Neural crest cell (in vitro differentiated cells): ENCODE measurements at regions not wholly inside any gene's neighbourhood (a gene's known extent, or its start where the extent isn't known, plus 50 kb on each side); places are given as distances from the start of the nearest gene placed in this dataset.
"Not testable (repeated sequence)": the region's sequence is repeated elsewhere in the genome, so short reads cannot be mapped to it uniquely, and the experiment has no call there.

Experiments used
- DNase-seq: peaks from one replicate; pipeline ENCODE4 v3.0.0; 2021; ENCODE audit warnings: low read depth, mixed read lengths, low spot score
- H3K27ac Mint-ChIP-seq: one replicate; pipeline ENCODE4 v1.8.0; 2021; ENCODE audit warnings: mild to moderate bottlenecking, mixed read lengths; ENCODE audit not compliant: unreplicated experiment
- H3K27me3 Mint-ChIP-seq: 2 replicates; pipeline ENCODE4 v1.8.0; 2021; ENCODE audit warnings: low read depth, mild to moderate bottlenecking, mixed read lengths
- H3K36me3 Mint-ChIP-seq: 2 replicates; pipeline ENCODE4 v1.8.0; 2021; ENCODE audit warnings: low read depth, mild to moderate bottlenecking, mixed read lengths
- H3K4me1 Mint-ChIP-seq: 2 replicates; pipeline ENCODE4 v1.8.0; 2021; ENCODE audit warnings: mixed read lengths
- H3K4me3 Mint-ChIP-seq: one replicate; pipeline ENCODE4 v1.8.0; 2021; ENCODE audit warnings: mild to moderate bottlenecking, mixed read lengths
- H3K9me3 Mint-ChIP-seq: 2 replicates; pipeline ENCODE4 v1.8.0; 2021; ENCODE audit warnings: mixed read lengths
- CTCF ChIP-seq: fragments of 200-600 bp; sonication (generic); conservative IDR thresholded peaks from 2 replicates; pipeline ENCODE4 v1.5.0; 2021; ENCODE audit warnings: antibody characterized with exemption, mild to moderate bottlenecking

GRCh38 chr10:9950070-9950469 is 1067.6 kb upstream of the CELF2 start:
- Mint-ChIP-seq H3K9me3 (peaks cover 2% of the 10 kb centered on the region), H3K36me3 (no peaks in the 10 kb centered on the region), H3K4me1 (no peaks in the 10 kb centered on the region), H3K4me3 (no peak overlapping the region), H3K27ac (no peak overlapping the region), H3K27me3 (no peaks in the 10 kb centered on the region)
- no peak for DNase-seq
- TF ChIP-seq CTCF, result no peak

DNA sequence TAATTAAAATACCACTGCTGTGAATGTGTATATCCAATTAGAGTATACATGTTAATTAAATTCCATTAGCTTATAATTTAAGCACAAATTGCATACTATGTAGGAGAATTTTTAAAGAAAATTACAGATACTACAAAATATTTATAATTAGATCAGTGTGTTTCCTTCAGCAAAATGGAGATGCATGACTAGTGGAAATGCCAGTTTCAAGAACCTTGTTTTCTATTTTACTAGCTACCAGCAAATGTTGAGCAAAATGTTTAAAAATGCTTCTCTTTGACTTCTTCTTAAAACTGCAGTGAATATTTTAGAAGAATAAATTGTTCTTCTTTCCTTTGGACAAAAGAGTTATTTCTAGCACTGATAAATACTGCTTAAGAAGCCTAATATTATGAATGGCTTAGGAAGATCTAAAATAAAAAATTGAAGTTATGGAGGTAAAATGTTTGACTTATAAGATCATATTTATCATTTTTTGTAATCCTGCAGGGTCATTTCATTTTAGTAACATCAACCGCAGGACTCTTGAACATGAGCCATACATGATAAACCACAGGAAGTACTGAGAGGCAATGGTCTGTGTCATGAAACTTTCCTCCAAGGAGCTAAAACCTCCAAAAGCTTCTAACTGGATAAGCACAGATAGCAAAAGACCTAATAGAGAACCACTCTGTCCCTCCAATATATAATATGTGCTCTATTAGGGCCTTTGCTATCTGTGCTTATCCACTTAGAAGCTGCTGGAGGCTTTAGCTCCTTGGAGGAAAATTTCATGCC is 1066.0 kb upstream of the CELF2 start:
- no peak overlapping the region for H3K4me3 Mint-ChIP-seq
- TF ChIP-seq CTCF, result no peak
- H3K36me3 Mint-ChIP-seq, result no peaks in the 10 kb centered on the region
- DNase-seq, result no peak
- no peak overlapping the region for H3K27ac Mint-ChIP-seq
- H3K9me3 Mint-ChIP-seq, result peaks cover 2% of the 10 kb centered on the region
- no peaks in the 10 kb centered on the region for H3K4me1 Mint-ChIP-seq
- no peaks in the 10 kb centered on the region for H3K27me3 Mint-ChIP-seq

DNA sequence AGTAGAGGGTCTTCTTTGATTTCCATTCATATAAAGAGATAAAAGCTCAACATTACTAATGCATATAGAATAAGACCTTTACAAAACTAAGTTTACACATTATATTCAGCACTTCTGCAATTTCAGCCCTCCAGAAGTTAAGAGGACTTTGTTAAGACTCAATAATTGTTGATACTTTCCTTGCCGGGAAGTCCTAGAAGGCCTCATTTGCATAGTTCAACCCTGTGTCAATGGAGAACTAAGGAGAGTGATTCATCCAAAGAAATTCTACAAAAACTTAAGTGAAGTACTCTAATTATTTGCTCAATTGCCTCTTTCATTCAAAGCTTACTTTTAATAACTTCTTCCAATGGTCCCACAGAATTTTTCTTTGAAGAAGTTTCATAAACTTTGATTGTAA is 1060.3 kb upstream of the CELF2 start:
- TF ChIP-seq CTCF, result no peak
- H3K36me3 Mint-ChIP-seq, result peaks cover 2% of the 10 kb centered on the region
- H3K27me3 Mint-ChIP-seq, result no peaks in the 10 kb centered on the region
- no peak overlapping the region for H3K27ac Mint-ChIP-seq
- no peak for DNase-seq
- H3K4me3 Mint-ChIP-seq, result no peak overlapping the region
- peaks cover 3% of the 10 kb centered on the region for H3K9me3 Mint-ChIP-seq
- peaks cover 4% of the 10 kb centered on the region for H3K4me1 Mint-ChIP-seq

DNA sequence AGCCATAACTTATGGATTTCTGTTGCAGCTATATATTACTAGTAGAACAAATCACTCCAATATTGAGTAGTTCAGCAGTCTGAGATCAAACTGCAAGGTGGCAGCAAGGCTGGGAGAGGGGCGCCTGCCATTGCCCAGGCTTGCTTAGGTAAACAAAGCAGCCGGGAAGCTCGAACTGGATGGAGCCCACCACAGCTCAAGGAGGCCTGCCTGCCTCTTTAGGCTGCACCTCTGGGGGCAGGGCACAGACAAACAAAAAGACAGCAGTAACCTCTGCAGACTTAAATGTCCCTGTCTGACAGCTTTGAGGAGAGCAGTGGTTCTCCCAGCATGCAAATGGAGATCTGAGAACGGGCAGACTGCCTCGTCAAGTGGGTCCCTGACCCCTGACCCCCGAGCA is 1059.8 kb upstream of the CELF2 start:
- H3K27me3 Mint-ChIP-seq, H3K27ac Mint-ChIP-seq, H3K4me3 Mint-ChIP-seq, H3K36me3 Mint-ChIP-seq, H3K4me1 Mint-ChIP-seq, H3K9me3 Mint-ChIP-seq, DNase-seq: not testable (repeated sequence)

DNA sequence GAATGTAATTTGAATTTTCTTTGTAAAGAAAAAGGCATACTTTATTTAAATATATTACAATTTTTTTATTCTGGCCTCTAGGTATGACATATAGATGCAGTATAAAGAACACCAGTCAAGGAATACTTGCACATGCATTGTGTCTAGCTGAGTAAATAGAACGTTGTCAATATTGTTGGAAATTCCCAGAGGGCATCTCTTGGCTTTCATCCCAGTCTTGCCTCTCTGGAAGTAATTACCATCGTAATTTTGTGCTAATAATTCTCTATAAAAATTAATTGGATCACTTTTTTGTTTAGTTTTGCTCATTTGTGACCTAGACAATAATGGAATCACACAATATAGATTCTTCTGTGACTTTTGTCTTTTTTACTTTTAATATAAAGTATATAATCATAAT is 1052.3 kb upstream of the CELF2 start:
- H3K27ac Mint-ChIP-seq, result no peak overlapping the region
- no peak for TF ChIP-seq CTCF
- H3K4me1 Mint-ChIP-seq, result no peaks in the 10 kb centered on the region
- peaks cover 6% of the 10 kb centered on the region for H3K36me3 Mint-ChIP-seq
- H3K4me3 Mint-ChIP-seq, result no peak overlapping the region
- H3K27me3 Mint-ChIP-seq, result no peaks in the 10 kb centered on the region
- H3K9me3 Mint-ChIP-seq, result peaks cover 4% of the 10 kb centered on the region
- no peak for DNase-seq

DNA sequence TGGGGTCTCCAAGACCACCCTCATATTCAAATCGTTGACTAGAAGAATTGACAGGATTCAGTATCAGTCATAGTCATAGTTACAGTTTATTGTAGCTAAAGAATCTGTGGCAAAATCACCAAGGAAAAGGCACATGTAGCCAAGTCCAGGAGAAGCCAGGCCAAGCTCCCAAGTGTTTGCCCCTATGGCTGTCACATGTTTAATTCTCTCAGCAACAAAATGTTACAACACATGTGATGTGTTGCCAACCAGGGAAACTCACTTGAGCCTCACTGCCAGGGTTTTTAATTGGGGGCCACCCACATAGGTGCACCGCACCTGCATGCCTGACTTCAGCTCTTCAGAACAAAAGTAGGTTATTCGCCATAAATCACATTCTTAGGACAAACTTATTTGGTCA is 1030.9 kb upstream of the CELF2 start:
- no peak overlapping the region for H3K27ac Mint-ChIP-seq
- TF ChIP-seq CTCF, result no peak
- H3K36me3 Mint-ChIP-seq, result no peaks in the 10 kb centered on the region
- DNase-seq, result no peak
- no peaks in the 10 kb centered on the region for H3K4me1 Mint-ChIP-seq
- no peaks in the 10 kb centered on the region for H3K27me3 Mint-ChIP-seq
- peaks cover 8% of the 10 kb centered on the region for H3K9me3 Mint-ChIP-seq
- H3K4me3 Mint-ChIP-seq, result no peak overlapping the region
